ENCODE measurements at regions not wholly inside any gene's neighbourhood (a gene's known extent, or its start where the extent isn't known, plus 50 kb on each side); places are given as distances from the start of the nearest gene placed in this dataset.

GRCh38 chr12:13474381-13474780 lies 277.9 kb downstream of the EMP1 start:
- no TSS peak for BruUV-seq (replicated peaks)
- TF ChIP-seq CEBPB (IDR thresholded peaks at IDR 0.05; ENCODE audit: low read depth, low read length) (no peak), NFE2L2 (IDR thresholded peaks at IDR 0.05; ENCODE audit: low read depth, low read length) (no peak), POLR2A (IDR thresholded peaks at IDR 0.05; ENCODE audit: low read depth, low read length) (no peak), RAD21 (IDR thresholded peaks at IDR 0.05; ENCODE audit: low read length) (no peak)
- TF ChIP-seq, protein P1, sequence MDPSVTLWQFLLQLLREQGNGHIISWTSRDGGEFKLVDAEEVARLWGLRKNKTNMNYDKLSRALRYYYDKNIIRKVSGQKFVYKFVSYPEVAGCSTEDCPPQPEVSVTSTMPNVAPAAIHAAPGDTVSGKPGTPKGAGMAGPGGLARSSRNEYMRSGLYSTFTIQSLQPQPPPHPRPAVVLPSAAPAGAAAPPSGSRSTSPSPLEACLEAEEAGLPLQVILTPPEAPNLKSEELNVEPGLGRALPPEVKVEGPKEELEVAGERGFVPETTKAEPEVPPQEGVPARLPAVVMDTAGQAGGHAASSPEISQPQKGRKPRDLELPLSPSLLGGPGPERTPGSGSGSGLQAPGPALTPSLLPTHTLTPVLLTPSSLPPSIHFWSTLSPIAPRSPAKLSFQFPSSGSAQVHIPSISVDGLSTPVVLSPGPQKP (IDR thresholded peaks at IDR 0.05; ENCODE audit: borderline replicate concordance, low read depth, low read length): no peak
- H4K5ac ChIP-seq (ENCODE audit: low read depth, low read length): no peak overlapping the region
- no peaks in the 10 kb centered on the region for H3K9me3 ChIP-seq (ENCODE audit: control insufficient read depth, insufficient read depth, low read length)
- WGBS, 2 experiments (ENCODE audit: extremely low coverage in 2 of 2, insufficient read length in 1 of 2): no CpG with 5 or more reads among the region's 1 CpG
- no peak for ATAC-seq (ENCODE audit: low read depth)
- no peak overlapping the region for H4K8ac ChIP-seq (ENCODE audit: low read depth in 2 of 2, low read length in 2 of 2)
- H3K18ac ChIP-seq (ENCODE audit: low read depth, low read length): no peak overlapping the region
- no peak overlapping the region for H2AFZ ChIP-seq (replicated peaks; ENCODE audit: low read length, poor library complexity)
- ChIA-PET CTCF (interaction anchor here (1.1 kb wide), 1 partner anchor 61 kb away, joined by 3 read pairs; no protein-coding TSS in a partner anchor), POLR2A (ENCODE audit: unreplicated experiment) (no interaction called here)
- no peaks in the 10 kb centered on the region for H3K27me3 ChIP-seq (ENCODE audit: control insufficient read depth, insufficient read depth, low read length)
- no peak overlapping the region for H3K23ac ChIP-seq (ENCODE audit: low read depth, low read length)
- H3K4me2 ChIP-seq (ENCODE audit: low read depth, low read length): no peak overlapping the region
- no peak overlapping the region for H2BK5ac ChIP-seq (ENCODE audit: low read depth, low read length, poor library complexity, severe bottlenecking)
- H3K4me1 ChIP-seq (ENCODE audit: control insufficient read depth, insufficient read depth, low read length): no peaks in the 10 kb centered on the region
- no peak overlapping the region for H3K9ac ChIP-seq (ENCODE audit: low read depth, low read length)
- no peak overlapping the region for H3K14ac ChIP-seq (replicated peaks; ENCODE audit: low read depth, low read length)
- H2AK5ac ChIP-seq (ENCODE audit: low read depth, low read length): no peak overlapping the region
- dilution Hi-C loops (cut with HindIII; ENCODE audit: low sequenced_read_pairs, unreplicated experiment) (no loop called here), intact Hi-C loops (cut with micrococcal nuclease) (no loop called here), in situ Hi-C loops (cut with MboI; ENCODE audit: low sequenced_read_pairs) (no loop called here)
- no peak for DNase-seq
- no peaks in the 10 kb centered on the region for H4K20me1 ChIP-seq (ENCODE audit: insufficient read depth, low read length)
- no peak overlapping the region for H4K91ac ChIP-seq (ENCODE audit: insufficient read depth, low read depth, low read length)
- H2AK9ac ChIP-seq (replicated peaks; ENCODE audit: low read depth, low read length, poor library complexity): no peak overlapping the region
- no peak overlapping the region for H3K56ac ChIP-seq (ENCODE audit: extremely low read depth, insufficient read depth, low read length)
- H3K36me3 ChIP-seq (ENCODE audit: control insufficient read depth, insufficient read depth, low read length): no peaks in the 10 kb centered on the region
- H3K4me3 ChIP-seq (ENCODE audit: insufficient read depth, low read depth, low read length): no peak overlapping the region
- H2BK20ac ChIP-seq (ENCODE audit: low read depth, low read length): no peak overlapping the region
- H3K4ac ChIP-seq (ENCODE audit: low read depth, low read length): no peak overlapping the region
- H2BK15ac ChIP-seq (ENCODE audit: low read depth, low read length): no peak overlapping the region
- no peaks in the 10 kb centered on the region for H3K79me1 ChIP-seq (ENCODE audit: low read depth in 1 of 2, low read length in 2 of 2)
- no peak overlapping the region for H3K27ac ChIP-seq (ENCODE audit: insufficient read depth, low read length)
- H3K9me1 ChIP-seq (ENCODE audit: insufficient read depth, low read length): no peaks in the 10 kb centered on the region
- no peak overlapping the region for H2BK120ac ChIP-seq (ENCODE audit: low read depth, low read length)

All from IMR-90 (cell line).